ENCODE measurements at regions not wholly inside any gene's neighbourhood (a gene's known extent, or its start where the extent isn't known, plus 50 kb on each side); places are given as distances from the start of the nearest gene placed in this dataset.

DNA sequence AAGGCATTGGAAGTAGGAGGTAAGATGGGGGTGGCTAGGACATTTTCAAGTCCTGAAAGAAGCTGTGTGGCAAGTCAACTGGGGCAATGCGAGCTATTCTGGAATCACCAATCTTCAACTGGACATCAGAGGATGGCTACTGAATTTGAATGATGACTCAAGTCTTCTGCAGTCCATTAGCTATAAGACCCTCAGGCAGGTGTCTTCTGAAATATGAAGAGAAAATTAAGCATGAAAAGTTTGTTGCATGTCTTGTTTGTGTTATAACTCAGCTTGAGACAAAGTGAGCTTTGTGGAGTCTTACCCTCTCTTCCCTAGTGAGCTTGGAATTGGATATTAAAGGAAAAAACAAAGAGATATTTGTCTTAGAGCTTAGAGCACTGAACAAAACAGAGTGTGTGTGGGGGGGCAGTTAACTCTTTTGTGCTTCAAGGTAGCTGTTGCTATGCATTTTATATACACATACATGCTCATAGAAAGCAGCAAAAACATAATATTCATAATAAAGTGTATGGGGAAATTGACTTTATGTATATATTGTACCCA, 979.1 kb downstream of the MCTP2 start:
- TF ChIP-seq, protein P1, sequence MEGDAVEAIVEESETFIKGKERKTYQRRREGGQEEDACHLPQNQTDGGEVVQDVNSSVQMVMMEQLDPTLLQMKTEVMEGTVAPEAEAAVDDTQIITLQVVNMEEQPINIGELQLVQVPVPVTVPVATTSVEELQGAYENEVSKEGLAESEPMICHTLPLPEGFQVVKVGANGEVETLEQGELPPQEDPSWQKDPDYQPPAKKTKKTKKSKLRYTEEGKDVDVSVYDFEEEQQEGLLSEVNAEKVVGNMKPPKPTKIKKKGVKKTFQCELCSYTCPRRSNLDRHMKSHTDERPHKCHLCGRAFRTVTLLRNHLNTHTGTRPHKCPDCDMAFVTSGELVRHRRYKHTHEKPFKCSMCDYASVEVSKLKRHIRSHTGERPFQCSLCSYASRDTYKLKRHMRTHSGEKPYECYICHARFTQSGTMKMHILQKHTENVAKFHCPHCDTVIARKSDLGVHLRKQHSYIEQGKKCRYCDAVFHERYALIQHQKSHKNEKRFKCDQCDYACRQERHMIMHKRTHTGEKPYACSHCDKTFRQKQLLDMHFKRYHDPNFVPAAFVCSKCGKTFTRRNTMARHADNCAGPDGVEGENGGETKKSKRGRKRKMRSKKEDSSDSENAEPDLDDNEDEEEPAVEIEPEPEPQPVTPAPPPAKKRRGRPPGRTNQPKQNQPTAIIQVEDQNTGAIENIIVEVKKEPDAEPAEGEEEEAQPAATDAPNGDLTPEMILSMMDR (IDR thresholded peaks at IDR 0.05) = no peak
- TF ChIP-seq POLR2A (IDR thresholded peaks at IDR 0.05) = no peak
- Histone ChIP-seq H3K9me3 (peaks cover 0 to 8% (median 0%) of the 10 kb centered on the region in 3 donors), H3K36me3 (replicated peaks in 1 of 2; ENCODE audit: insufficient read depth in 1 of 2, low read depth in 2 of 2) (no peaks in the 10 kb centered on the region), H3K4me3 (no peak overlapping the region), H3K27me3 (no peaks in the 10 kb centered on the region), H3K27ac (no peak overlapping the region), H3K4me1 (no peaks in the 10 kb centered on the region)
- ATAC-seq = no peak
- DNase-seq = no peak
- intact Hi-C loops (cut with DNase I) = no loop called here
- 61 to 63% methylated on average over 1 of the region's 1 CpG for WGBS, 2 donors

DNA sequence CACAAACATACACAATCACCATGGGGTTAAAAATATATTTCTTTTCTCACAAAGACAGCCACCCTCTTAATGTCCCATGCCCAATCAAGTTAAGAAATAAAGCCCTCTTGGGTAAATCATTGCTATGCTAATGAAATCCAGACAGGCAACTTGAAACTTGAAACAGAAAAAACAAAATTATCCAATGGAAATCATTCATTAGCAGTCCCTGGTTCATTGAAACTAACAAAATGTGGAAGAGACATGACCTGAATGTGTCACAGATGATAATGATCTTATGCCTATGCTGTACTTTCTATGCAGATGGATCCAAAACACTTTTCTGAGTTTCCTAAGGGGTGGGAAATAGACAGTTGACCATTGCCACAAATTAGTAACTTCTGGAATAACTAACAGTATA, 983.7 kb downstream of the MCTP2 start:
- TF ChIP-seq, protein P1 (IDR thresholded peaks at IDR 0.05) = no peak
- no peak for TF ChIP-seq POLR2A (IDR thresholded peaks at IDR 0.05)
- no peaks in the 10 kb centered on the region for H3K36me3 ChIP-seq (replicated peaks in 1 of 2; ENCODE audit: insufficient read depth in 1 of 2, low read depth in 2 of 2)
- no peaks in the 10 kb centered on the region for H3K4me1 ChIP-seq
- intact Hi-C loops (cut with DNase I) = no loop called here
- no peak overlapping the region for H3K27ac ChIP-seq
- no peaks in the 10 kb centered on the region for H3K9me3 ChIP-seq
- ATAC-seq (no peak), DNase-seq (no peak)
- H3K27me3 ChIP-seq = no peaks in the 10 kb centered on the region
- H3K4me3 ChIP-seq = no peak overlapping the region

DNA sequence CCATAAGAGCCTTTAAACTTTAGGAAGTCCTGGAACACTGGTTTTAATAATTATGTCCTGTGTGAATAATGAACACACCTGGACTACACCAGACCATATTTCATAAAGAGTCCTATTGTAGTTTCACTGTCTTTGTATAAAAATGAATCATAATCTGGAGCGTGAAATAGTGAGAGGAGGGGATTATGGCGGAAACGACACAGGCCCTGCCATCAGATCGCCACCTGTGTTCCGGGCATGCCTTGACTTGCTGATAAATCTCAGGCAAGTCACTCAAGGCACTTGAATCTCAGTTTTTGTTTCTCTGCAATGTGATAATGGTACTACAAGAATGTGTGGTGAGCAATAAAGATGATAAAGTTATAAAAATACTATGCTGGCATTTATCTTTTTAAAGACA, 995.5 kb downstream of the MCTP2 start:
- TF ChIP-seq POLR2A (IDR thresholded peaks at IDR 0.05) = no peak
- TF ChIP-seq, protein P1 (IDR thresholded peaks at IDR 0.05) = no peak
- Histone ChIP-seq H3K27me3 (no peaks in the 10 kb centered on the region), H3K27ac (no peak overlapping the region), H3K4me3 (no peak overlapping the region), H3K36me3 (replicated peaks in 1 of 2; ENCODE audit: insufficient read depth in 1 of 2, low read depth in 2 of 2) (no peaks in the 10 kb centered on the region), H3K9me3 (no peaks in the 10 kb centered on the region), H3K4me1 (no peaks in the 10 kb centered on the region)
- ATAC-seq (no peak), DNase-seq (no peak)
- 70 to 72% methylated on average over 5 of the region's 5 CpGs for WGBS, 2 donors
- intact Hi-C loops (cut with DNase I) = no loop called here

DNA sequence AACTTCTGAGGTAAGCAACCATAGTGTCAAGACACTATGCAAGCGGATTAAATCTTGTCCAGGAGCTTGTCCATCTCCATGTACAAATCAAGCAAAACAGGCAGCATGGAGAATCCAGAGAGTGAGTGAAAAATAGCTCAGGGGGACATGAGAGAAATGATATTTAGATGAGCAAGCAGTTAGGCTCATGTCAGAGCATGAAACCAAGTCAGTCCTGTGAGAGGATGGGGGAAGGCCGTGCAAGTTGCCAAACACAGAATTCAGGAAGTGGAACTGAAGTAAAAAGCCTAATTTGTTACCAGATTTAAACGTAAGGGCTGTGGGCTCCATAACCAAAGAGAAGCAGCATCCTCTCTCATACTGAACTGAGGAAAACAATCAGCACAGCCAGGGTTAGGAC, 995.9 kb downstream of the MCTP2 start:
- intact Hi-C loops (cut with DNase I) = no loop called here
- Histone ChIP-seq H3K9me3 (no peaks in the 10 kb centered on the region), H3K27ac (no peak overlapping the region), H3K4me3 (no peak overlapping the region), H3K4me1 (no peaks in the 10 kb centered on the region), H3K27me3 (no peaks in the 10 kb centered on the region), H3K36me3 (replicated peaks in 1 of 2; ENCODE audit: insufficient read depth in 1 of 2, low read depth in 2 of 2) (no peaks in the 10 kb centered on the region)
- 36 to 55% methylated on average over 3 of the region's 3 CpGs for WGBS, 2 donors
- TF ChIP-seq, protein P1 (IDR thresholded peaks at IDR 0.05) = no peak
- TF ChIP-seq POLR2A (IDR thresholded peaks at IDR 0.05) = no peak
- ATAC-seq = no peak
- no peak for DNase-seq

DNA sequence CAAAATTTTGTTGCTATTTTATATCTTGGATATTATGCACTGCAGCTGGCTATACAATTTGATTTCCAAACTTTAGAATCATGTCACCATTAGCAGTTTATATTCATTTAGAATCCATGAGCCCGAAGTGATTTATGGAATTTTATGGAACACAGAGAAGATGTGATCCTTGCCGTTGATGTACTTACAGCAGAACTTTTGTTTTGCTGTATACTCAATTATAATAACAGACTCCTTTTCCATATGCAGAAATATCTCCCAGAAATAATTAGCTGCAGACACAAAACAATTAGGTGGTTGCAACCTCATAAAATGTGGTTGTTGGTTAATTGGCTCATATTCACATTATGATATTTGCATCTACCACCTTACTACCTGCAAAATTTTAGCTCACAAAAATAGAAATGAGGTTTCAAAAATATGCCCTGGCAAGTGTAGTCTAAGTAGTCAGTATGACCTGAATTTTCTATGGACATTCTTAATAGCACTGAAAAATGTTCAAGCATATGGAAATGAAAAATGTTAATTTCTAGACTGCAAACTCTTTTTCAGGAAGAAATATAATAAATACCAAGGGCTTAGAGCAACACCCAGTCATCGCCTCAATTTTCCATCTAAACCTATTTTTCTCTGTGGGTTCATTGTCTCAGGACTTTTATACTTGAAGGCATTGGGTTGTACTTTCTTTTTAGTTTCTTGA, 997.6 kb downstream of the MCTP2 start:
- intact Hi-C loops (cut with DNase I) = no loop called here
- 71 to 74% methylated on average over 3 of the region's 3 CpGs for WGBS, 2 donors

More for the DNA sequence above, 997.6 kb downstream of the MCTP2 start:
- TF ChIP-seq, protein P1 (IDR thresholded peaks at IDR 0.05) = no peak
- no peak for TF ChIP-seq POLR2A (IDR thresholded peaks at IDR 0.05)
- no peaks in the 10 kb centered on the region for H3K27me3 ChIP-seq
- H3K4me1 ChIP-seq = no peaks in the 10 kb centered on the region
- H3K9me3 ChIP-seq = no peaks in the 10 kb centered on the region
- ATAC-seq = no peak
- no peak for DNase-seq
- no peak overlapping the region for H3K4me3 ChIP-seq
- H3K27ac ChIP-seq = no peak overlapping the region
- H3K36me3 ChIP-seq (replicated peaks in 1 of 2; ENCODE audit: insufficient read depth in 1 of 2, low read depth in 2 of 2) = no peaks in the 10 kb centered on the region

All from body of pancreas (tissue), 4 donors.